NCI-H748 (cell line): ENCODE measurements at regions not wholly inside any gene's neighbourhood (a gene's known extent, or its start where the extent isn't known, plus 50 kb on each side); places are given as distances from the start of the nearest gene placed in this dataset.
"Not testable (repeated sequence)": the region's sequence is repeated elsewhere in the genome, so short reads cannot be mapped to it uniquely, and the experiment has no call there.

Source experiments
- DNase-seq: peaks from one replicate; lab custom pipeline; 2025; ENCODE audit not compliant: unreplicated experiment; lab: John Stamatoyannopoulos, UW

GRCh38 chr11:91536366-91536765 lies 688.3 kb upstream of the FAT3 start:
- DNase-seq = no peak

GRCh38 chr11:91528965-91529364 lies 695.7 kb upstream of the FAT3 start:
- DNase-seq = no peak

GRCh38 chr11:91527380-91528030 lies 697.1 kb upstream of the FAT3 start:
- no peak for DNase-seq

- DNase-seq = peak; percentile 3
Measured at GRCh38 chr11:91513734-91514133, 710.9 kb upstream of the FAT3 start.

GRCh38 chr11:91497847-91498246 lies 726.8 kb upstream of the FAT3 start:
- DNase-seq = no peak

GRCh38 chr11:91495837-91496236 lies 728.8 kb upstream of the FAT3 start:
- no peak for DNase-seq

GRCh38 chr11:91489989-91490388 lies 734.6 kb upstream of the FAT3 start:
- DNase-seq = no peak

GRCh38 chr11:91483956-91484355 lies 740.7 kb upstream of the FAT3 start:
- not testable (repeated sequence) for DNase-seq

- DNase-seq = not testable (repeated sequence)
Measured at GRCh38 chr11:91481875-91482274, 742.7 kb upstream of the FAT3 start.

- DNase-seq = no peak
Measured at GRCh38 chr11:91470656-91471055, 754.0 kb upstream of the FAT3 start.

- no peak for DNase-seq
Measured at GRCh38 chr11:91459840-91460239, 764.8 kb upstream of the FAT3 start.

- DNase-seq = no peak
Measured at GRCh38 chr11:91446267-91446666, 778.4 kb upstream of the FAT3 start.

GRCh38 chr11:91435694-91436395 lies 788.8 kb upstream of the FAT3 start:
- DNase-seq = peak; percentile 3

- no peak for DNase-seq
Measured at GRCh38 chr11:91433284-91434010, 791.2 kb upstream of the FAT3 start.

- DNase-seq = peak; percentile 11
Measured at GRCh38 chr11:91421641-91422040, 803.0 kb upstream of the FAT3 start.

- no peak for DNase-seq
Measured at GRCh38 chr11:91407842-91408241, 816.8 kb upstream of the FAT3 start.

GRCh38 chr11:91406009-91406408 lies 818.6 kb upstream of the FAT3 start:
- DNase-seq = no peak

GRCh38 chr11:91404344-91404743 lies 820.3 kb upstream of the FAT3 start:
- no peak for DNase-seq

- no peak for DNase-seq
Measured at GRCh38 chr11:91397134-91397468, 827.5 kb upstream of the FAT3 start.

- DNase-seq = peak; percentile 69
Measured at GRCh38 chr11:91396236-91397133, 828.1 kb upstream of the FAT3 start.

- peak; percentile 68 for DNase-seq
Measured at GRCh38 chr11:91394727-91395414, 829.7 kb upstream of the FAT3 start.
